Gastroesophageal sphincter (tissue), 3 donors: ENCODE measurements at regions not wholly inside any gene's neighbourhood (a gene's known extent, or its start where the extent isn't known, plus 50 kb on each side); places are given as distances from the start of the nearest gene placed in this dataset.

Source experiments
- CTCF ChIP-seq, 4 experiments: fragments of 200-600 bp in 2 of 4; fragments of 450-650 bp in 2 of 4; sonication (generic) in 1 of 4; IDR thresholded peaks; one replicate each; pipeline ENCODE4 v1.5.1; 2017 to 2019; ENCODE audit warnings: antibody characterized with exemption in 4 of 4, mild to moderate bottlenecking in 2 of 4, moderate library complexity in 2 of 4
- EP300 ChIP-seq: sonication (generic); formaldehyde crosslinking; IDR thresholded peaks from one replicate; pipeline ENCODE4 v1.6.1; 2017; ENCODE audit warnings: antibody characterized with exemption, mild to moderate bottlenecking
- POLR2A ChIP-seq, 2 donors: fragments of 450-650 bp; IDR thresholded peaks; one replicate each; pipeline ENCODE4 v1.6.1; 2017; ENCODE audit warnings: antibody characterized with exemption in 2 of 2, mild to moderate bottlenecking in 2 of 2, moderate library complexity in 1 of 2

GRCh38 chr12:74076918-74077317 lies 460.7 kb upstream of the ATXN7L3B start:
- TF ChIP-seq EP300 (no peak), CTCF (IDR thresholded peaks at IDR 0.05) (no peak), POLR2A (IDR thresholded peaks at IDR 0.05) (no peak)
